GM23338 (cell line): ENCODE measurements at regions not wholly inside any gene's neighbourhood (a gene's known extent, or its start where the extent isn't known, plus 50 kb on each side); places are given as distances from the start of the nearest gene placed in this dataset.

Source experiments
- CREB1 ChIP-seq: fragments of 250-450 bp; sonication (Bioruptor Pico); IDR thresholded peaks from 2 replicates; pipeline ENCODE4 v1.5.0; 2020; ENCODE audit warnings: low read depth, mild to moderate bottlenecking, moderate library complexity
- EZH2 ChIP-seq: fragments of 200-600 bp; sonication (generic); IDR thresholded peaks from one replicate; pipeline ENCODE4 v1.8.0; 2017; ENCODE audit warnings: antibody characterized with exemption, mild to moderate bottlenecking, low read depth; ENCODE audit not compliant: unreplicated experiment
- EZH2phosphoT487 ChIP-seq: fragments of 200-600 bp; sonication (generic); IDR thresholded peaks from one replicate; pipeline ENCODE4 v1.8.1; 2018; ENCODE audit warnings: antibody characterized with exemption; ENCODE audit not compliant: unreplicated experiment
- JUNB ChIP-seq: IDR thresholded peaks from one replicate; pipeline ENCODE4 v1.6.1; 2016; ENCODE audit warnings: antibody characterized with exemption; ENCODE audit not compliant: unreplicated experiment
- POLR2AphosphoS5 ChIP-seq: IDR thresholded peaks from 2 replicates; pipeline ENCODE4 v1.6.1; 2016; ENCODE audit warnings: antibody characterized with exemption, low read depth
- STAT1 ChIP-seq: IDR thresholded peaks from one replicate; pipeline ENCODE4 v1.6.1; 2016; ENCODE audit warnings: antibody characterized with exemption; ENCODE audit not compliant: unreplicated experiment
- ZNF114 ChIP-seq: fragments of 250-450 bp; sonication (Bioruptor Pico); IDR thresholded peaks from 2 replicates; pipeline ENCODE4 v1.5.0; 2020; ENCODE audit warnings: mild to moderate bottlenecking, moderate library complexity
- ZNF331 ChIP-seq: fragments of 250-450 bp; sonication (Bioruptor Pico); IDR thresholded peaks from 2 replicates; pipeline ENCODE4 v1.5.0; 2020; ENCODE audit warnings: low read depth, mild to moderate bottlenecking, moderate library complexity
- ZNF462 ChIP-seq: fragments of 250-450 bp; sonication (Bioruptor Pico); IDR thresholded peaks from 2 replicates; pipeline ENCODE4 v1.5.0; 2020; ENCODE audit warnings: mild to moderate bottlenecking, moderate library complexity

- TF ChIP-seq ZNF462 (CRISPR knock-in tag) = no peak
- no peak for TF ChIP-seq CREB1 (CRISPR knock-in tag)
- no peak for TF ChIP-seq JUNB
- no peak for TF ChIP-seq ZNF331
- no peak for TF ChIP-seq EZH2phosphoT487
- TF ChIP-seq EZH2 = no peak
- TF ChIP-seq ZNF114 (CRISPR knock-in tag) = no peak
- TF ChIP-seq STAT1 = no peak
- TF ChIP-seq POLR2AphosphoS5 = no peak
These were observed 211.4 kb downstream of the TFCP2L1 start (continued) for GRCh38 chr2:121073320-121074210.
